GM13976 (cell line): ENCODE measurements at regions not wholly inside any gene's neighbourhood (a gene's known extent, or its start where the extent isn't known, plus 50 kb on each side); places are given as distances from the start of the nearest gene placed in this dataset.

ENCODE experiments used
- DNase-seq: peaks from one replicate; pipeline ENCODE4 v3.0.0; 2012; ENCODE audit warnings: low spot score
- in situ Hi-C: fragments of 300-500 bp; cut with MboI; formaldehyde crosslinking; loops from one replicate; pipeline ENCODE4 v1.12.0; 2022; ENCODE audit warnings: low sequenced_read_pairs, mixed read lengths, inconsistent platforms; ENCODE audit not compliant: unreplicated experiment
- TF ChIP-seq, protein P1 (sequence below): IDR thresholded peaks from 2 replicates; pipeline ENCODE4 v1.5.1; 2012; ENCODE audit warnings: borderline replicate concordance, mild to moderate bottlenecking; ENCODE audit not compliant: insufficient read depth; ENCODE audit errors: extremely low read depth, missing control alignments, control extremely low read depth

DNA sequence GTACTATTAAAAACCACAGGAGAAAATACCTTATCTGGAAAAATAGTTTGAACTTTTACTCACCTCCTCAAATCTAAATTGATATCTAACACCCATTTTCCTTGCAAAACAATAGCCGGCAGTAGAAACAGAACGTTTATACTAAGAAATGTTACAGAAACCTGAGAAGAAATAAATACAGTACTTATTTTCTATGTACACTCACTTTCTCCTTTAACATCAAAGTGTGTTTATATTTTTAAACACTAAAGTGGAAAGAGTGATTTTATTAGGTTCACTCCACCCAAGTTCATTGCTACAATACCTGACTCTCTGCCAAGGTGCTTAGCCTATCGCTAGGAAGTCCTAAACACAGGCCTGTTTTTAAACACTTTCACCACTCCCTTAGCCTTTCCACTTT is 87.8 kb upstream of the TJP1 start:
- no peak for DNase-seq
- in situ Hi-C loops, result no loop called here
- TF ChIP-seq, protein P1, sequence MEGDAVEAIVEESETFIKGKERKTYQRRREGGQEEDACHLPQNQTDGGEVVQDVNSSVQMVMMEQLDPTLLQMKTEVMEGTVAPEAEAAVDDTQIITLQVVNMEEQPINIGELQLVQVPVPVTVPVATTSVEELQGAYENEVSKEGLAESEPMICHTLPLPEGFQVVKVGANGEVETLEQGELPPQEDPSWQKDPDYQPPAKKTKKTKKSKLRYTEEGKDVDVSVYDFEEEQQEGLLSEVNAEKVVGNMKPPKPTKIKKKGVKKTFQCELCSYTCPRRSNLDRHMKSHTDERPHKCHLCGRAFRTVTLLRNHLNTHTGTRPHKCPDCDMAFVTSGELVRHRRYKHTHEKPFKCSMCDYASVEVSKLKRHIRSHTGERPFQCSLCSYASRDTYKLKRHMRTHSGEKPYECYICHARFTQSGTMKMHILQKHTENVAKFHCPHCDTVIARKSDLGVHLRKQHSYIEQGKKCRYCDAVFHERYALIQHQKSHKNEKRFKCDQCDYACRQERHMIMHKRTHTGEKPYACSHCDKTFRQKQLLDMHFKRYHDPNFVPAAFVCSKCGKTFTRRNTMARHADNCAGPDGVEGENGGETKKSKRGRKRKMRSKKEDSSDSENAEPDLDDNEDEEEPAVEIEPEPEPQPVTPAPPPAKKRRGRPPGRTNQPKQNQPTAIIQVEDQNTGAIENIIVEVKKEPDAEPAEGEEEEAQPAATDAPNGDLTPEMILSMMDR, result no peak

- TF ChIP-seq, protein P1, result no peak
- no peak for DNase-seq
Measured at GRCh38 chr15:29904757-29905417, 82.6 kb upstream of the TJP1 start.

GRCh38 chr15:29903785-29904464 is 81.7 kb upstream of the TJP1 start:
- in situ Hi-C loops, result no loop called here
- no peak for DNase-seq
- TF ChIP-seq, protein P1, result no peak

More at GRCh38 chr15:29904757-29905417, 82.6 kb upstream of the TJP1 start:
- in situ Hi-C loops, result no loop called here

- no peak for DNase-seq
- in situ Hi-C loops, result no loop called here
- TF ChIP-seq, protein P1, result no peak
Measured at GRCh38 chr15:29903028-29903427, 80.8 kb upstream of the TJP1 start.

DNA sequence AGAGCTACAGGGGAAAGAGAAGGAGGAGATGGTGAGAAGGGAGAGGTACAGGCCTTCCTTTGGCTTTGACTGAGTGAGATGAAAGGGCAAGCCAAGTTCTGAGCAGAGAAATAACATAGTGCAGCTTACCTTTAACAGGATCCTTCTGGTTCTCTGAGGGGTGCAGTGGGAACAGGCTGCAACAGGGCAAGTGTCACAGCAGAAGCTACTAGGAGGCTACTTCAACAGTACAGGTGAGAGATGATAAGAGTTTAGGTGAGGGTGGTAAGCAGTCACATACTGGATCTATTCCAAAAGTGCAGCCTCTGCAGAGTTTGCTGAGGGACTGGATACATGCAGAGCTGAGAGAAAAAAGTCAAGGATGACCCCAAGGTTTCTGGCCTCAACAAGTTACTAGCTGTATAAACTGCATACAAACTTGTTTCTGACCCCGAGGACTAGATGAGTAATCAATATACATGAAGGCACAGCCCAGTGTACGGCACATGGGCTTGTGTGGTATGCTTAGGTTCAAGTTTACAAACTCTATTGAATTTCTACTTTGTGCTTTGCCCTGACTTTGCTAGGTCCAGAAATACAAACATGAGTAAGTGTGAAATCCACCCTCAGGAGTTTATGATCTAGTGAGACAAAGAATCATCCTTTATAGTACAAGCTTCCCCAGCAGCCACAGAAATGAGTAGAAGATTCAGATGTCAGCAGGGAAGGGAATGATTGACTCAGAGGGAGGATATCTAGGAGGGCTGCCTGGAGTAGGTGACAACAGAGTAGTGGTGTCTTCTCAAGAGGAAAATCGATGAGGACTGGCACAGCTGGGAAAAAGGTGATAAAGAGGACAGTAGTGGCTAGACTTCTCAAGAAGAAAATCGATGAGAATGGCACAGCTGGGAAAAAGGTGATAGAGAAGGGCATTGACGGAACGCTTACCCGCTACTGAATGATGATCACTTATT is 78.2 kb upstream of the TJP1 start:
- DNase-seq, result no peak
- TF ChIP-seq, protein P1, result no peak
- in situ Hi-C loops, result no loop called here

GRCh38 chr15:29896062-29896461 is 73.8 kb upstream of the TJP1 start:
- DNase-seq, result no peak
- in situ Hi-C loops, result no loop called here
- TF ChIP-seq, protein P1, result no peak
